Prostate gland (tissue), 2 donors: ENCODE measurements at regions not wholly inside any gene's neighbourhood (a gene's known extent, or its start where the extent isn't known, plus 50 kb on each side); places are given as distances from the start of the nearest gene placed in this dataset.

Experiments used
- CTCF ChIP-seq, 4 experiments: fragments of 200-600 bp in 2 of 4; fragments of 450-650 bp in 2 of 4; sonication (generic) in 2 of 4; IDR thresholded peaks; 1 replicate in 3 of 4; 2 replicates in 1 of 4; pipeline ENCODE4 v1.5.1; 2016 to 2019; ENCODE audit warnings: antibody characterized with exemption in 4 of 4, mild to moderate bottlenecking in 2 of 4, moderate library complexity in 2 of 4
- POLR2A ChIP-seq: fragments of 450-650 bp; IDR thresholded peaks from one replicate; pipeline ENCODE4 v1.6.1; 2016; ENCODE audit warnings: antibody characterized with exemption, mild to moderate bottlenecking
- POLR2AphosphoS5 ChIP-seq: sonication (generic); formaldehyde crosslinking; IDR thresholded peaks from one replicate; pipeline ENCODE4 v1.6.1; 2017; ENCODE audit warnings: antibody characterized with exemption

GRCh38 chr3:178381555-178381954, 154.7 kb upstream of the KCNMB2 start:
- no peak for TF ChIP-seq CTCF (IDR thresholded peaks at IDR 0.05)
- no peak for TF ChIP-seq POLR2AphosphoS5
- TF ChIP-seq POLR2A, result no peak
